Tibial nerve (tissue), 4 donors: ENCODE measurements at regions not wholly inside any gene's neighbourhood (a gene's known extent, or its start where the extent isn't known, plus 50 kb on each side); places are given as distances from the start of the nearest gene placed in this dataset.

Source experiments
- EP300 ChIP-seq, 2 donors: sonication (generic); formaldehyde crosslinking; IDR thresholded peaks; one replicate each; pipeline ENCODE4 v1.6.1; 2017; ENCODE audit warnings: antibody characterized with exemption in 2 of 2, mild to moderate bottlenecking in 1 of 2
- POLR2A ChIP-seq, 2 donors: fragments of 450-650 bp; IDR thresholded peaks; one replicate each; pipeline ENCODE4 v1.6.1; 2017; ENCODE audit warnings: antibody characterized with exemption in 2 of 2, mild to moderate bottlenecking in 2 of 2, moderate library complexity in 2 of 2
- TF ChIP-seq, protein P1 (sequence below), 5 experiments: fragments of 200-600 bp in 3 of 5; fragments of 450-650 bp in 2 of 5; sonication (generic) in 3 of 5; IDR thresholded peaks; one replicate each; pipeline ENCODE4 v1.5.1; 2016 to 2019; ENCODE audit warnings: antibody characterized with exemption in 5 of 5, mild to moderate bottlenecking in 3 of 5, moderate library complexity in 2 of 5

DNA sequence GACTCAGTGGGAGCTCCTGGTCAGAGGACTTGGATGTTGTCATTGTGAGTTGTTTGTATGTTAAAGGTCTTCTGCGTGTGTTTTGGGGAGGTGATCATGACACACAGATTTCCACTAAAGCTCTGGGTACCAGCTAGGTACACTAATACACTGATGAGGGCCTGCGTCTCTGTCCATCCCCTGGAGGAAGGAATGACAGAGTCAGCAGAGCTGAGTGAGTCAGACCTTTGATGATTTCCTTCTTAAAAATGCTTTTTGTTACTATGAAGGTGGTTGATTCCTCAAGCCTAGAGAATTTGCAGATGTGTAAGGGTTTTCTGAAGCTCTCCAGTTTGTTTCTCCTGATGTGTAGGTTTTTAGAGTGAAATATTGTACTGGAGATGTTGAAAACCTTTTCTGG lies 424.1 kb upstream of the TPM1 start:
- TF ChIP-seq POLR2A (IDR thresholded peaks at IDR 0.05): no peak
- TF ChIP-seq, protein P1, sequence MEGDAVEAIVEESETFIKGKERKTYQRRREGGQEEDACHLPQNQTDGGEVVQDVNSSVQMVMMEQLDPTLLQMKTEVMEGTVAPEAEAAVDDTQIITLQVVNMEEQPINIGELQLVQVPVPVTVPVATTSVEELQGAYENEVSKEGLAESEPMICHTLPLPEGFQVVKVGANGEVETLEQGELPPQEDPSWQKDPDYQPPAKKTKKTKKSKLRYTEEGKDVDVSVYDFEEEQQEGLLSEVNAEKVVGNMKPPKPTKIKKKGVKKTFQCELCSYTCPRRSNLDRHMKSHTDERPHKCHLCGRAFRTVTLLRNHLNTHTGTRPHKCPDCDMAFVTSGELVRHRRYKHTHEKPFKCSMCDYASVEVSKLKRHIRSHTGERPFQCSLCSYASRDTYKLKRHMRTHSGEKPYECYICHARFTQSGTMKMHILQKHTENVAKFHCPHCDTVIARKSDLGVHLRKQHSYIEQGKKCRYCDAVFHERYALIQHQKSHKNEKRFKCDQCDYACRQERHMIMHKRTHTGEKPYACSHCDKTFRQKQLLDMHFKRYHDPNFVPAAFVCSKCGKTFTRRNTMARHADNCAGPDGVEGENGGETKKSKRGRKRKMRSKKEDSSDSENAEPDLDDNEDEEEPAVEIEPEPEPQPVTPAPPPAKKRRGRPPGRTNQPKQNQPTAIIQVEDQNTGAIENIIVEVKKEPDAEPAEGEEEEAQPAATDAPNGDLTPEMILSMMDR (IDR thresholded peaks at IDR 0.05): no peak
- no peak for TF ChIP-seq EP300 (IDR thresholded peaks at IDR 0.05)
